GM18858 (cell line): ENCODE measurements at regions not wholly inside any gene's neighbourhood (a gene's known extent, or its start where the extent isn't known, plus 50 kb on each side); places are given as distances from the start of the nearest gene placed in this dataset.
"Not testable (repeated sequence)": the region's sequence is repeated elsewhere in the genome, so short reads cannot be mapped to it uniquely, and the experiment has no call there.

Experiments used
- ATAC-seq: cut with Tn5 transposase; IDR thresholded peaks from one replicate; pipeline ENCODE4 v1.9.1; 2021; ENCODE audit not compliant: unreplicated experiment

- ATAC-seq = not testable (repeated sequence)
These were observed 136.1 kb upstream of the ZNF322 start for GRCh38 chr6:26795474-26796307.

GRCh38 chr6:26799903-26800633 lies 140.5 kb upstream of the ZNF322 start:
- ATAC-seq = not testable (repeated sequence)

GRCh38 chr6:26803762-26804161 lies 144.2 kb upstream of the ZNF322 start:
- not testable (repeated sequence) for ATAC-seq

- not testable (repeated sequence) for ATAC-seq
These were observed 152.1 kb upstream of the ZNF322 start for GRCh38 chr6:26811486-26812116.

- ATAC-seq = not testable (repeated sequence)
These were observed 159.2 kb upstream of the ZNF322 start for GRCh38 chr6:26818640-26819225.

GRCh38 chr6:26827965-26828364 lies 168.4 kb upstream of the ZNF322 start:
- not testable (repeated sequence) for ATAC-seq

- ATAC-seq = not testable (repeated sequence)
These were observed 169.9 kb upstream of the ZNF322 start for GRCh38 chr6:26829480-26829879.

- ATAC-seq = not testable (repeated sequence)
These were observed 171.4 kb upstream of the ZNF322 start for GRCh38 chr6:26830992-26831391.

GRCh38 chr6:26835707-26836106 lies 176.2 kb upstream of the ZNF322 start:
- ATAC-seq = not testable (repeated sequence)

GRCh38 chr6:26836657-26837056 lies 177.1 kb upstream of the ZNF322 start:
- not testable (repeated sequence) for ATAC-seq

- ATAC-seq = not testable (repeated sequence)
These were observed 185.3 kb upstream of the ZNF322 start for GRCh38 chr6:26844823-26845222.

GRCh38 chr6:26857289-26857688 lies 197.7 kb upstream of the ZNF322 start:
- not testable (repeated sequence) for ATAC-seq

- not testable (repeated sequence) for ATAC-seq
These were observed 199.7 kb upstream of the ZNF322 start for GRCh38 chr6:26859067-26859770.

- not testable (repeated sequence) for ATAC-seq
These were observed 200.2 kb upstream of the ZNF322 start for GRCh38 chr6:26859771-26860163.

- ATAC-seq = not testable (repeated sequence)
These were observed 202.4 kb upstream of the ZNF322 start for GRCh38 chr6:26861913-26862312.

GRCh38 chr6:26863641-26864040 lies 204.1 kb upstream of the ZNF322 start:
- ATAC-seq = not testable (repeated sequence)

GRCh38 chr6:26898785-26899184 lies 239.2 kb upstream of the ZNF322 start:
- ATAC-seq = not testable (repeated sequence)

- not testable (repeated sequence) for ATAC-seq
These were observed 264.7 kb upstream of the ZNF322 start for GRCh38 chr6:26924206-26924605.

- ATAC-seq = not testable (repeated sequence)
These were observed 268.6 kb upstream of the ZNF322 start for GRCh38 chr6:26928190-26928589.

GRCh38 chr6:26937258-26937657 lies 277.7 kb upstream of the ZNF322 start:
- ATAC-seq = not testable (repeated sequence)
